K562 (cell line): ENCODE measurements at regions not wholly inside any gene's neighbourhood (a gene's known extent, or its start where the extent isn't known, plus 50 kb on each side); places are given as distances from the start of the nearest gene placed in this dataset.

Source experiments
- ARHGAP35 ChIP-seq: fragments of 450-650 bp; IDR thresholded peaks from 2 replicates; pipeline ENCODE4 v1.6.1; 2018; ENCODE audit not compliant: partially characterized antibody
- FOXA3 ChIP-seq, 2 experiments: fragments of 450-650 bp in 1 of 2; sonication (generic) in 1 of 2; formaldehyde crosslinking; IDR thresholded peaks in 1 of 2; conservative IDR thresholded peaks in 1 of 2; 2 replicates each; pipeline versions ENCODE4 v1.4.0 to v1.8.0; 2020 to 2022; ENCODE audit warnings: mild to moderate bottlenecking in 2 of 2, missing genetic modification reagents in 1 of 2
- FOXK1 ChIP-seq: sonication (generic); formaldehyde crosslinking; IDR thresholded peaks from 2 replicates; pipeline ENCODE4 v1.8.0; 2022; ENCODE audit warnings: missing genetic modification reagents, mild to moderate bottlenecking, borderline replicate concordance
- FOXM1 ChIP-seq, 2 experiments: fragments of 450-650 bp in 1 of 2; sonication (generic) in 1 of 2; formaldehyde crosslinking in 1 of 2; IDR thresholded peaks; 2 replicates each; pipeline versions ENCODE4 v1.6.1 to v1.9.0; 2017 to 2022; ENCODE audit warnings: low read depth in 2 of 2, mild to moderate bottlenecking in 2 of 2, missing genetic modification reagents in 1 of 2, moderate library complexity in 1 of 2
- HDAC1 ChIP-seq, 2 experiments: fragments of 450-650 bp; IDR thresholded peaks; 2 replicates each; pipeline ENCODE4 v1.6.1; 2016 to 2017; ENCODE audit warnings: inconsistent platforms in 1 of 2, mild to moderate bottlenecking in 1 of 2, moderate library complexity in 1 of 2
- KDM2B ChIP-seq: fragments of 250-450 bp; sonication (Bioruptor Pico); IDR thresholded peaks from 2 replicates; pipeline ENCODE4 v1.8.0; 2021; ENCODE audit warnings: mild to moderate bottlenecking, moderate library complexity
- MAFG ChIP-seq: fragments of 450-650 bp; conservative IDR thresholded peaks from 2 replicates; pipeline ENCODE4 v1.6.1; 2016; ENCODE audit warnings: missing genetic modification characterization, missing compliant biosample characterization
- MLLT1 ChIP-seq, 2 experiments: fragments of 450-650 bp; IDR thresholded peaks; 2 replicates each; pipeline ENCODE4 v1.6.1; 2016
- MLX ChIP-seq, 2 experiments: fragments of 450-650 bp in 1 of 2; sonication (generic) in 1 of 2; formaldehyde crosslinking; conservative IDR thresholded peaks; 2 replicates each; pipeline versions ENCODE4 v1.4.0 to v1.8.1; 2020 to 2022; ENCODE audit warnings: mild to moderate bottlenecking in 1 of 2, missing genetic modification reagents in 1 of 2
- NR3C1 ChIP-seq: sonication (generic); formaldehyde crosslinking; IDR thresholded peaks from 2 replicates; pipeline ENCODE4 v1.8.1; 2022; ENCODE audit warnings: missing genetic modification reagents
- PATZ1 ChIP-seq: fragments of 250-450 bp; sonication (Bioruptor Pico); IDR thresholded peaks from 2 replicates; pipeline ENCODE4 v1.5.0; 2020; ENCODE audit warnings: mild to moderate bottlenecking, borderline replicate concordance
- PHF20 ChIP-seq: fragments of 450-650 bp; IDR thresholded peaks from 2 replicates; pipeline ENCODE4 v1.6.1; 2018; ENCODE audit not compliant: partially characterized antibody
- SPI1 ChIP-seq: IDR thresholded peaks from 2 replicates; pipeline ENCODE4 v1.6.1; 2011; ENCODE audit warnings: low read depth, low read length, control low read depth, borderline replicate concordance
- ZNF318 ChIP-seq, 2 experiments: fragments of 450-650 bp; IDR thresholded peaks; 2 replicates each; pipeline ENCODE4 v1.6.1; 2016; ENCODE audit warnings: mild to moderate bottlenecking in 2 of 2, borderline replicate concordance in 1 of 2, low read depth in 1 of 2, moderate library complexity in 1 of 2
- ZNF778 ChIP-seq: fragments of 450-650 bp; formaldehyde crosslinking; IDR thresholded peaks from 2 replicates; pipeline ENCODE4 v1.4.0; 2020; ENCODE audit warnings: mild to moderate bottlenecking, moderate library complexity

- TF ChIP-seq ZNF318 (IDR thresholded peaks at IDR 0.05; ENCODE audit: borderline replicate concordance in 1 of 2, low read depth in 1 of 2) (no peak), PATZ1 (CRISPR knock-in tag) (no peak), PHF20 (no peak), MAFG (tag) (no peak), FOXA3 (CRISPR knock-in tag; conservative IDR thresholded peaks at IDR 0.05 in 1 of 2, IDR thresholded peaks at IDR 0.05 in 1 of 2) (peak in 1 of 2 experiments; percentile 68; a peak in 2 of 4 replicates), FOXM1 (IDR thresholded peaks at IDR 0.05; ENCODE audit: low read depth) (no peak), FOXM1 (CRISPR knock-in tag; IDR thresholded peaks at IDR 0.05; ENCODE audit: low read depth) (0 out of 2 replicates have a peak, but pooled peaks have one; percentile 46), NR3C1 (CRISPR knock-in tag) (no peak), MLX (CRISPR knock-in tag; conservative IDR thresholded peaks at IDR 0.05) (no peak), SPI1 (peak; percentile 75), KDM2B (no peak), FOXK1 (0 out of 2 replicates have a peak, but pooled peaks have one; percentile 66), ZNF778 (no peak), ARHGAP35 (no peak), HDAC1 (IDR thresholded peaks at IDR 0.05) (no peak; a peak in 1 of 4 replicates), MLLT1 (IDR thresholded peaks at IDR 0.05) (peak in 1 of 2 experiments; percentile 23; a peak in 1 of 4 replicates)
These were observed 105.1 kb upstream of the CNKSR3 start (continued) for GRCh38 chr6:154615483-154616025.
